ENCODE measurements at regions not wholly inside any gene's neighbourhood (a gene's known extent, or its start where the extent isn't known, plus 50 kb on each side); places are given as distances from the start of the nearest gene placed in this dataset.

DNA sequence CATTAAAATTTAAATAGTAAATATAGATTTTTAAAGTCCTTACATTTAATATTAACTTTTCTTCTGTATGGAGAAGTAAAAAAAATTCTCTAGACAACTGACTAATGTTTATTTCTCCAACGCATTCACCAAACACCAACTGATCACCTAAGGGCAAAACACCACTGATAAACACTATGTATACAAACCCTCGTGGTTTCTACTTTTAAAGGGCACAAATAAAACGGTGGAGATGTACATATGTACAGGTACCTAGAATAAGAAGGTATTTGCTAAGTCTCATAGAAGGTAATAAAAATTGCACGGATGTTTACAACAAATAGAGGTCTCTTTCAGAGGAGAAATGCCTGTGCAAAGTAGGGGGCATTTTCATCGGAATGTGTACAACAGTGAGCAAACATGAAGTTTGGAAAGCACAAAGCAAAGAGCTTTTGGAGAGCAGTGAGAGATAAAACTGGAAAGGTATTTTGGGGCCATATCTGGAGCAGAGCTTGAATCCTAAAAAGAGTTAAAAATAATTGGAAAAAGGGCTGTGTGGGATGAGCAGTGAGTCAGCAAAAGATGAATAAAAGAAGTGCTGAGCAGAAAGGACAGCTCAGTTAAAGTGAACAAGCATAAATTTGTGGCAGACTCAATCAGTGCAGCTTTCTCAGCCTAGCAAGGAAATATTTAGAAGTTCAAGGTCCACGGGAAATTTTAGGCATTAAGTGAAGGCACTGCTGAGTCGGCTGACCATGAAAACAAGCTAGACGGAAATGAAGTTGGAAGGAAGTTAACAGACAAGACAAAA is 160.0 kb downstream of the TMEM161B start:
- no peak for TF ChIP-seq SIN3A (IDR thresholded peaks at IDR 0.05; ENCODE audit: borderline replicate concordance, insufficient read depth, low read length)
- TF ChIP-seq, protein P1, sequence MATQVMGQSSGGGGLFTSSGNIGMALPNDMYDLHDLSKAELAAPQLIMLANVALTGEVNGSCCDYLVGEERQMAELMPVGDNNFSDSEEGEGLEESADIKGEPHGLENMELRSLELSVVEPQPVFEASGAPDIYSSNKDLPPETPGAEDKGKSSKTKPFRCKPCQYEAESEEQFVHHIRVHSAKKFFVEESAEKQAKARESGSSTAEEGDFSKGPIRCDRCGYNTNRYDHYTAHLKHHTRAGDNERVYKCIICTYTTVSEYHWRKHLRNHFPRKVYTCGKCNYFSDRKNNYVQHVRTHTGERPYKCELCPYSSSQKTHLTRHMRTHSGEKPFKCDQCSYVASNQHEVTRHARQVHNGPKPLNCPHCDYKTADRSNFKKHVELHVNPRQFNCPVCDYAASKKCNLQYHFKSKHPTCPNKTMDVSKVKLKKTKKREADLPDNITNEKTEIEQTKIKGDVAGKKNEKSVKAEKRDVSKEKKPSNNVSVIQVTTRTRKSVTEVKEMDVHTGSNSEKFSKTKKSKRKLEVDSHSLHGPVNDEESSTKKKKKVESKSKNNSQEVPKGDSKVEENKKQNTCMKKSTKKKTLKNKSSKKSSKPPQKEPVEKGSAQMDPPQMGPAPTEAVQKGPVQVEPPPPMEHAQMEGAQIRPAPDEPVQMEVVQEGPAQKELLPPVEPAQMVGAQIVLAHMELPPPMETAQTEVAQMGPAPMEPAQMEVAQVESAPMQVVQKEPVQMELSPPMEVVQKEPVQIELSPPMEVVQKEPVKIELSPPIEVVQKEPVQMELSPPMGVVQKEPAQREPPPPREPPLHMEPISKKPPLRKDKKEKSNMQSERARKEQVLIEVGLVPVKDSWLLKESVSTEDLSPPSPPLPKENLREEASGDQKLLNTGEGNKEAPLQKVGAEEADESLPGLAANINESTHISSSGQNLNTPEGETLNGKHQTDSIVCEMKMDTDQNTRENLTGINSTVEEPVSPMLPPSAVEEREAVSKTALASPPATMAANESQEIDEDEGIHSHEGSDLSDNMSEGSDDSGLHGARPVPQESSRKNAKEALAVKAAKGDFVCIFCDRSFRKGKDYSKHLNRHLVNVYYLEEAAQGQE (IDR thresholded peaks at IDR 0.05; ENCODE audit: insufficient read depth in 1 of 2, low read depth in 2 of 2, low read length in 2 of 2), result no peak
- no peak for TF ChIP-seq POLR2AphosphoS5 (IDR thresholded peaks at IDR 0.05; ENCODE audit: low read depth, low read length)
- no peak for TF ChIP-seq TAF1 (IDR thresholded peaks at IDR 0.05; ENCODE audit: borderline replicate concordance, insufficient read depth, low read length)

DNA sequence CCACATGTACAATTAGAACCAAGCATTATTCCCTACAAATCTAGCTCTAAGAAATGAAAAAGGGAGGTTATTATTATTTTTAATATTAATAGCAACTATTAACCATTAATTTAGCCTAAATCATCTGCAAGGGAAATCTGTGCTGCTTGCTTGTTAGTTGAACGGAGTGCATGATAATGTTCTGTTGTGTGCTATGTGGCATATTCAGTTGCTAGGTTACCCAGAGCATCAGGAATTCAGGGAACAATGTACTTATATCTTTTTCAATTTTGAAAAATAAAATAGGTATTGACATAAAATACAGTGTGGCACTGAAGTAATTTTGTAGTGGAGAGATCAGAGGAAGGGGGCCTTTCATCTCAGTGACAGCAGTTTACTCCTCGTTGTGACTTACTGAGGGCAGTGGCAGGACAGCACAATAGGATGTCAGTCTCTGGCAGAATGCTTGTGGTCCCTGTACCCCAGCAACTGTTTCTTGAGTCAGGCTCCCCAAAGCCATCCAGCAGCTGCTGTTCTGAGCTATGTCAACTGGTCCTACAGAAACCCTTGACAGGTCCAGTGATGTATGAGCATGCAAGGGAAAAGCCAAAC is 173.6 kb downstream of the TMEM161B start:
- TF ChIP-seq POLR2AphosphoS5 (IDR thresholded peaks at IDR 0.05; ENCODE audit: low read depth, low read length) (no peak), FOXP2 (optimal IDR thresholded peaks at IDR 0.05; ENCODE audit: borderline replicate concordance, extremely low read depth, extremely low read length, insufficient read depth) (no peak), SIN3A (IDR thresholded peaks at IDR 0.05; ENCODE audit: borderline replicate concordance, insufficient read depth, low read length) (no peak), TAF1 (IDR thresholded peaks at IDR 0.05; ENCODE audit: borderline replicate concordance, insufficient read depth, low read length) (no peak)
- TF ChIP-seq, protein P1 (IDR thresholded peaks at IDR 0.05; ENCODE audit: insufficient read depth in 1 of 2, low read depth in 2 of 2, low read length in 2 of 2), result no peak

DNA sequence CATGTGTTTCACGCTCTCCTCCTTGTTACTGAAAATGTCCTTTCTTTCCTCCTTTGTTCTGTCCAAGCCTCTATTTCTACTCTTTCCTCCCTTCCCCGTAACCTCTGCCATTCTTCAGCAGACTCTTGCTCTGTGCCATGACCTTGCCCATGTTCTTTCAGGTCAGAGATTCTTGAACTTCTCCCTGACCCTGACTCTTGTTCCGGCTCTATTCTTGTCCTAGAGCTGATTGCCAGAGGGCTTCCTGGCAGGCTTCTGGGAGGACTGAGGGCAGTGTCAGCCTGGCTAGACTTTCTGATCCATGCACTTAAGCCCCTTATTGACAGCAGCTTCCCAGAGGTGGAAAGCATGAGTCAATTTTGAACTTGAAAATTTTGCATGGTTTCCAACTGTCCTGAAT is 174.2 kb downstream of the TMEM161B start:
- TF ChIP-seq, protein P1 (IDR thresholded peaks at IDR 0.05; ENCODE audit: insufficient read depth in 1 of 2, low read depth in 2 of 2, low read length in 2 of 2), result no peak
- TF ChIP-seq POLR2AphosphoS5 (IDR thresholded peaks at IDR 0.05; ENCODE audit: low read depth, low read length), result no peak
- no peak for TF ChIP-seq FOXP2 (optimal IDR thresholded peaks at IDR 0.05; ENCODE audit: borderline replicate concordance, extremely low read depth, extremely low read length, insufficient read depth)
- TF ChIP-seq TAF1 (IDR thresholded peaks at IDR 0.05; ENCODE audit: borderline replicate concordance, insufficient read depth, low read length), result no peak
- no peak for TF ChIP-seq SIN3A (IDR thresholded peaks at IDR 0.05; ENCODE audit: borderline replicate concordance, insufficient read depth, low read length)

DNA sequence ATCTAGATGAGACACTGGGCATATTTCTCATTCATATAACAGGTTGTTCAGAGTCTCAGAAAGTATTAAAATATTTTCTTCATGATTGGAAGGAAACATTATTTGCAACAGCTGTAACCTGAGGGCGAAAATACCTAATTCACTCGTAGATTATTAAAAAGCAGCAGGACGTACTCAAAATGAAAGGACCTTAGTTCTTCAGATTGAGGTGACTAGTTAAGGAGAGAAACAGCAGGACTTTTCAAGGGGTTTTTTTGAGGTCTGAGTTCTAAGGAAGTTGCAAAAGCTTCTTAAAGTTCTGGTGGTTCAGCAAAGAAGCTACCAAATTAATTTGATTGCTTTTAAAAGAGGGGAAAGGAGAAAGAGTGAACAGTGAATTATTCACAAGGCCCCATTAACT is 174.9 kb downstream of the TMEM161B start:
- TF ChIP-seq, protein P1 (IDR thresholded peaks at IDR 0.05; ENCODE audit: insufficient read depth in 1 of 2, low read depth in 2 of 2, low read length in 2 of 2), result no peak
- TF ChIP-seq POLR2AphosphoS5 (IDR thresholded peaks at IDR 0.05; ENCODE audit: low read depth, low read length), result no peak
- TF ChIP-seq SIN3A (IDR thresholded peaks at IDR 0.05; ENCODE audit: borderline replicate concordance, insufficient read depth, low read length), result no peak
- no peak for TF ChIP-seq FOXP2 (optimal IDR thresholded peaks at IDR 0.05; ENCODE audit: borderline replicate concordance, extremely low read depth, extremely low read length, insufficient read depth)
- TF ChIP-seq TAF1 (IDR thresholded peaks at IDR 0.05; ENCODE audit: borderline replicate concordance, insufficient read depth, low read length), result no peak
